ENCODE measurements at regions not wholly inside any gene's neighbourhood (a gene's known extent, or its start where the extent isn't known, plus 50 kb on each side); places are given as distances from the start of the nearest gene placed in this dataset.

DNA sequence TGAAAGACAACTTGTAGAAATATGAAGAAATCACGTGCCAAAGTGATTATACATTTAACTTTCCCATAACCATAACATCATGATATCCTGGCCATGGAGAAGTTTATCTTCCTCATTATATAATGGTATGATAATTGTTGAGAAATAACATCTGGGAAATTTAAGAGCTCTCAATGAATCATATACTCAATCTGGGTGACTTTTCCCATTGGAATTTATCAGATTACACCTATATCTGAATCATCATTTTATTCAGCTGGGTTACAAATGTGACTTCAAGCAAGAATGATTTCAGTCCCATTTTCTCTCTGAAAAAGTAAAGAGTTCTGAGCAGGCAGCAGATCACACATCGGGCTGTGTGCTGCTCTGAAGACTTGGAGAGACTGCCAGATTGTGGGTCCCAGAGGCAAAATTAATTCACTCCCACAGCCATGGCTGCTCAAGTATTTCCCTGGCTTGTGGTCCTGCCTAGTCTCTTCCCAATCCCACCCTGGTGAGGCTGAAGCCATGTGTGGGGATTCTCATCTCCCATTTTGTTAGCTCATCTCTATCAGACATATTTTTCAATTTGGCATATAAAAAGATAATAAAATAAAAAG, 278.0 kb downstream of the MRPL39 start:
- no peak for DNase-seq (ENCODE audit: low spot score)

- no peak for DNase-seq (ENCODE audit: low spot score)
Observed at GRCh38 chr21:25328736-25329135, 278.5 kb downstream of the MRPL39 start.

- DNase-seq (ENCODE audit: low spot score), result no peak
Observed at GRCh38 chr21:25326181-25326580, 281.1 kb downstream of the MRPL39 start.

DNA sequence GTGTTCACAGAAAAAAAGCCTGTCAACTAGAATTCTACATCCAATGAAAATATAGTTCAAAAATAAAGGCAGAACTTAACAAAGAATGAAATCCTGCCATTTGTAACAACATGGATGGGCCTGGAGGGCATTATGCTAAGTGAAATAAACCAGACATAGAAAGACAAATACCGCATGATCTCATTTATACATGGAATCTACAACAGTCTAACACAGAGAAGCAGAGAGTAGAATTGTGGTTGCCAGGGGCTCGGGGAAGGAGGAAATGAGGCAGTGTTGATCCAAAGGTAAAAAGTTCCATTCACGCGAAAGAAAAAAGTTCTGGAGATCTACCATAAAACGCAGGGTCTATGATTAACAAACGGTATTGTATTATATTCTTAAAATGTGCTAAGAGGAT, 282.6 kb downstream of the MRPL39 start:
- DNase-seq (ENCODE audit: low spot score), result no peak

DNA sequence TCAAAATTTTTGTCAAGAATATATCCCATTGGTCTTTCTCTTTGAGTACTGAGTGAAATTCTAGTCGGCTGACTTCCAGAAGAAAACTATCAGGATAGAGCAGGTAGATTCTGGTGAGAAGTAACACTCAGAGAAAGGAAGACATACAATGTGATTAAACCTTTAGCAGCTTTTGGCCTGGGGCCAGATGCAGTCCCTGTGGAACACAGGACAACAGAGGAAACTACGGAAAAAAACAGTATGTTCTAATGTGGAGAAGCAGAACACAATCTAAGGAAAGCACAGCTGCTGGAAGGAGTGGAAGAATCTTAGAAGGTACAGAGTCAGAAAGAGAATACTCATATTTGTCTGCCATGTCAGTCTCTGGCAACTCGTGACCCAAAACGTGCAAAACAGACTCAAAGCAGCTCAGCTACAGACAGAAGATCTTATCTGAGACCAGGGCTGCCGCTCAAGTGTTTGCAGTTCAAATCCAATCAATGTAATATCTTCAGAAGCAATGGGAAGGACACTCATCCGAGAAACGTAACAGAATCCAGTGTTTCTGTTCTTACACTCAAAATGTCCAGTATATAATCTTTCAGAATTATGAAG, 283.8 kb downstream of the MRPL39 start:
- no peak for DNase-seq (ENCODE audit: low spot score)

- no peak for DNase-seq (ENCODE audit: low spot score)
Observed at GRCh38 chr21:25314247-25314646, 293.0 kb downstream of the MRPL39 start.

DNA sequence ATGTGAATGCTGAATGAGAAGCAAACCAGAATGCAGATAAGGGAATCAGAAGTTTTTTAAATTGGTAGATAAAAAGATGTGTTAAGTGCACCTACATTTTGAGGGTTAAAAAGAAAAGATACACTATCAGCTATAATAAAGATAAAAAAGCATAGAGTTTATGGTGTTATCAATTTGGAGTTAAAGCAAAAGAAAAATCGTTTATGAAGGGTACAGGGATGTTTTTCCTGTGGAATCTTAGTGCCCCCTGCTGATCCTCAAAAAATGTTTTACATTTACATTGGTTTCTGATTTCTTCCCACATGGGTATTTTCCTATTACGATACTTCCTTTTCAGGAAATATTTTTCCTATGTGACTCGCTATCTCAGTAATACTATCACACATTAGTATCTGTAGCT, 293.5 kb downstream of the MRPL39 start:
- no peak for DNase-seq (ENCODE audit: low spot score)

DNA sequence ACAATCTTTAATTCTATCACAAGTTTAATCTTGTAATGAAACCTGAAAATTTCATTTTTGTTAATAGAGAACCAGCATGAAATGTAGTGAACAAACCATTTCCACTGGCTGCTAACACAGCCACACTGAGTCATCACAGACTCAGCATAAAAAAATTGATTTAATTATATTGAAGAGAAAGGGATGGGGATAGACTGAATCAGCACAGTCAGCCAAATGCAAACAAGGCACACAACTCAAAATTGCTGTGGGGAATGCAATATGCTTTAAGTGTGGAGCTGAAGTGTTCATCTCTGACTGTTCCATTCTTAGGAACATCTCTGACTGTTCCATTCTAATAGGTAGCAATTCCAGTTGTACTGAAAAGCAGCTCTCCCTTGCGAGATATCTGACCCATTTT, 299.8 kb downstream of the MRPL39 start:
- no peak for DNase-seq (ENCODE audit: low spot score)

DNA sequence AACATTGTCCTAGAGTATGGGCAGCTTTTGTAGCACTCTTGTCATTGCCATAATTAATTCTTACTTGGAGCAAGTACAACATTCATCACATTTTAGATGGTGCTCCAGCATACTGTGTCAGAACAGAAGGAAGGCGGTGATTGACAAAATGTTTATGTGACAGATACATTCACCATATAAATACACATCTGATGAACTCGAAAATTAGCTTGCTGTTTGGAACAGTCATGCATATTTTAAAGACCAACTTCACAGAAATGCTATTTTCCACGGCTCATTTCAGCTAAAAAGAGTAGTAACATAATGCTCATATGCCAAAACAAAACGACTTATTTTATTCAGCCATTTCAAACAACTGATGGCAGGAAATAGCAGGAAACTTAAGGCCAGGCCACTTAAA, 302.7 kb downstream of the MRPL39 start:
- no peak for DNase-seq (ENCODE audit: low spot score)

DNA sequence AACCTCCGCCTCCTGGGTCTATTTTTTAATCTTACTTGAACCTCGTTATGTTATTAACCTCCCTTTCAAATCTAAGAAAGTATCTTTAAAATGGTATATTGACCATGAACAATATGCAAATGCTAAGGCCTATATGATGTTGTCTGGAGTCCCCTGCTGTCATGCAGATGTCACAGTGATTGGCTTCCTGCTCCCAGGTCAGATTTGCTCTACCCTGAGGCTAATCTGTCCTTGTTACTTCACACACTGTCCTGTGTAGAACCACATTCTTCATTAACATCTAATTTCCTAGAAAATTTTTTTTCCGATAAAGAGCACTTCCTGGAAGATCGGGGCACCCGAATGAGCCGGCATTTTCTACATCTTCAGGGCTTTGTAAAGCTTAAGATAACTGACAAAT, 306.6 kb downstream of the MRPL39 start:
- no peak for DNase-seq (ENCODE audit: low spot score)

- no peak for DNase-seq (ENCODE audit: low spot score)
Observed at GRCh38 chr21:25298512-25299491, 308.5 kb downstream of the MRPL39 start.

GRCh38 chr21:25297117-25297516, 310.2 kb downstream of the MRPL39 start:
- no peak for DNase-seq (ENCODE audit: low spot score)

- no peak for DNase-seq (ENCODE audit: low spot score)
Observed at GRCh38 chr21:25296252-25296651, 311.0 kb downstream of the MRPL39 start.

DNA sequence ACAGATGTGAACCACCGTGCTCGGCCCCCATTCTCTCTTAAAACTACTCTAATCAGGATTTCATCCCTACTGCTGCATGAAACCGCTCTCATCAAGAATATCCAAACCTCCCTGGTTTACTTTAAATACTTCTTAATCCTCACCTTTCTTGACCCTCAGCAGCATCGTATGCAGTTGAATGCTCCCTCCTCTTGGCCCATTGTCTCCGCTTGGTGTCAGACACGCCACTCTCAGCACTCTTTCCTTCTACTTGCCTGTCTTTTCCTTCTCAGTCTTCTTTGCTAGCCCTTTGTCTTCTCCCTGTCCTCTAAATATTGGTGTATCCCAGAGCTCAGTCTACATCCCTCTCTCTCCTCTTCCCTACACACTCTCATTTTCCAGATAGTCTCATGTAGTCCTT, 314.9 kb downstream of the MRPL39 start:
- no peak for DNase-seq (ENCODE audit: low spot score)

DNA sequence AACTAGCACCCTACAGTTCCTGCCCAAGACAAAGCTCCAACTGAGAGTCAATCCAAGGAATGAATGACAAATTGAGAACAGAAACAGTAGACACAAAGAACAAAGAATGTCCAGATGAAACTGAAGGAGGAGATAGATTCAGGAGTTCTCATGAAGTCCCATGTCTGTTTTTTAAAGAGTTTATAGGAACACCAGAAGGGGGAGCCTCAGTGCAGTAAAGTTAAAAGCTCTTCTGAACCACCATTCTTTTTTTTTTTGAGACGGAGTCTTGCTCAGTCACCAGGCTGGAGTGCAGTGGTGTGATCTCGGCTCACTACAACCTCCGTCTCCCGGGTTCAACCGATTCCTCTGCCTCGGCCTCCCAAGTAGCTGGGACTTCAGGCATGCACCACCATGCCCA, 323.6 kb downstream of the MRPL39 start:
- DNase-seq (ENCODE audit: low spot score), result no peak

DNA sequence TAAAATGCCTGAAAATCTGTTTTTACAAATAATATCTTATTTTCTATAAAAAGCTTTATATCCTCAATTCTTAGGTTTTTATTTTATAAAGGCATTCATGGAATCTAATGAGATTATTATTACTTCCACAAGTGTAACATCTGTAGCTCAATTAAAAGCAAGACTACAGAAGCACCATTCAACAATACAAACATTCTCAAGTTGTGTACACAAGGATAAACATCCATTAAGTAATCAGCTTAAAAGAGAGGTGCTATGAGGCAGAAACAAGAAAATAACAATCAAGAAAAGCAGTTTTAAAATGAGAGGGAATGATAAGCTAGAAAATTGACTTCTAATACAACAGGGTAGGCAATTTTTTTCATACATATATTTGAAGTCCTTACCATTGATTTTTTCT, 326.1 kb downstream of the MRPL39 start:
- DNase-seq (ENCODE audit: low spot score), result no peak

DNA sequence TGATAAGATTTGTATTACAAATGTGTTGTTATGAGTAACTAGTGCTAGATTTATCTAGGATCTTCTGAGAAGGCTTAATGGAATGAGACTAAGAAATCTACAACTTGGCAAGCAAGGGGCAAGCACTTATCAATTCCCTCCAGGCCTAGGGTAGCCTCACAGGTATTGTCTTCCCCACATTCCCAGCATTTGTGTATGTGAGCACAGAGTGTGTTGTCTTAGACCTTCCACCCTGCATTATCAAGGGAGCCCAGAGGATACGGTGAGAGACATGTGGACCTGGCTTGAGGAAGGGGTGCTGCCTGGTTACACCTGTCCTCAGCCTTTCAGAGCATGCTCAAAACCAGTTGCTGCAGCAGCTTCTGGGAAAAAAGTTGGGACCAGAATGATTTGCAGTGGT, 327.2 kb downstream of the MRPL39 start:
- no peak for DNase-seq (ENCODE audit: low spot score)

GRCh38 chr21:25273959-25274358, 333.3 kb downstream of the MRPL39 start:
- DNase-seq (ENCODE audit: low spot score), result no peak

DNA sequence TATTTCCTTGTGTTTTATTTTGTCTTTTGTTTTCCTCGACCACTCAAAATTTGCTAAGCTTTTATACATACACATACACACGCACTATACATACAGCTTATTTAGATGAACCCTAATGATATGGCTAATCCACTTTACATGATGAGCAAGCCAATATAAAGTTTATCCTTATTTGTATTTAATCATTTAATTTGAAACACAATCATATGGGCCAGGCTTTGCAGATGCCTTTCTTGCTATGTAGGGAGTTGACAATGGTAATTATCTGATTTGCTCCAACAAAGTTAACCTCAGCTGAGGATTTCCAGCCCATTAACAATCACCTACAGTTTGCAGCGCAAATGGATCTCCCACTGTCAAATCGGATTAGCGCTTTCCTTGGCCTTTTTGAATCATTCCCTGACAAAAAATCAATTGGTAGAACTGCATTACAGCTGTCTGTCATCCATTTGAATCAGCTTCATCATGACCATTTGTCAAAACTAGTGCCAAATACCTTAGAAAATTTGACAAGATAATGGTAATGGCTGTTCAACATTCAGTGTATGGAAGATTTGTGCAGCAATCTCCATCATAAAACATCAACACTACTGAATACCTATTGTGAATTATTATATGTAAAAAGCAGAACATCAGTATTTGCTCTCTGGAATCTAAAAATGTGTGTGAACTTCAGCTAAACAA, 352.6 kb downstream of the MRPL39 start:
- DNase-seq (ENCODE audit: low spot score), result no peak

DNA sequence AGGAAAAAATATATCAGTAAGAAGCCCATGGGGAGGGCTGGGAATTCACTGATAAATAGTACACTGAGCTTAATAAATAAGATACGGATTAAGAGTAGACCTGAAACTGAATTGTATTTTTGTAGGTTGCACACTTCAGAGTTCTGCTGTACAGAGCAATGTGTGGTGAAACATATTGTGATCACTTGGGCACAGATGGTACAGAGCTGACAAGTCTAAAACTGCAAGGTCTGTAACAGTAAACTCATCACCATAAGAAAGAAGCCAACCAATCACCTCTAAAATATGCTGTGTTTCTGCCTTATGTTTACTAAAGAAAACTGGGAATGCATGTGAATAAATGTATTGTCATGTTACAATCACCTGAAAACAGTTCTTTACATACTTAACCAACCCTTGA, 360.7 kb downstream of the MRPL39 start:
- DNase-seq (ENCODE audit: low spot score), result no peak

DNA sequence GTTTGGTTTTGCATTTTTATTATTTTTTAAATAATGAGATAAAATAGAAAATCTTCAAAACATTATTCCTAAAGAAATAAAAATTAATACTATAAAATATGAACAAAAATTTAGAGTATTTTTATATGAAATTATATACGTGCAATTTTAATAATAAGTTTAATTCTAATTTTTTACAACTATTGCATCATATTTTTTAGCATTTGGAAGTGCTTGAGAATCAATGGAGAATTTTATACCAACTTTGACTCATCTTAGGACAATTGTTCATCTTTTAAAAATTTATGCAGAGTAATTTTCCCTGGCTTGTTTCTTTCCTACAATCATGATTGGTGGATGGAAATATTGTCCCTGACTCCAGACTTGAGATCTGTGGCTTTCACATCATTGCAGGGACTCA, 362.5 kb downstream of the MRPL39 start:
- DNase-seq (ENCODE audit: low spot score), result no peak

GRCh38 chr21:25243808-25244207, 363.5 kb downstream of the MRPL39 start:
- DNase-seq (ENCODE audit: low spot score), result no peak

DNA sequence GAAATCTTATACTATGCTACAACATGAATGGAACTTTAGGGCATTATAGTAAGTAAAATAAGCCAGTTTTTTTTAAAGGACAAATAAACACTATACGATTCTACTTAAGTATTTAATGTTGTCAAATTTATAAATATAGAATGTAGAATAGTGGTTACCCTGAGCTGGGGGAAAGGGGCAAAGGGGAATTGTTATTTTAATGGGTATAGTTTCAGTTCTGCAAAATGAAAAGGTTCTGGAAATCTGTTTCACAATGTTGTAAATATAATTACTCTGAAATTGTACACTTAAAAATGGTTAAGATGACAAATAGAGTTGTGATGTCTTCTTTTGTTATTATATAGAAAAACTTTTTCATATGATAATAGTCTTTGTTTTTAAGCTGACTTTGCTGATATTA, 366.3 kb downstream of the MRPL39 start:
- DNase-seq (ENCODE audit: low spot score), result no peak

Data from left forelimb (tissue), 1 donor.